Natural killer cell (primary cell): ENCODE measurements at regions not wholly inside any gene's neighbourhood (a gene's known extent, or its start where the extent isn't known, plus 50 kb on each side); places are given as distances from the start of the nearest gene placed in this dataset.

Experiments used
- ATAC-seq, 3 donors: fragments of 150-1000 bp in 2 of 3; fragments of 200-7000 bp in 1 of 3; cut with Tn5 transposase; 1 replicate in 1 of 3; 2 replicates in 2 of 3; pipeline ENCODE4 v1.10.0; 2021; ENCODE audit warnings: mild to moderate bottlenecking in 2 of 3, moderate library complexity in 2 of 3
- DNase-seq, 2 donors: peaks; one replicate each; pipeline versions ENCODE4 v3.0.0 to v3.0.0-alpha.2; 2013 to 2021; ENCODE audit warnings: mixed read lengths in 1 of 2
- H3K27ac ChIP-seq: one replicate; pipeline ENCODE4 v1.5.1; 2013; ENCODE audit warnings: mild to moderate bottlenecking, low read length
- H3K27me3 ChIP-seq: one replicate; pipeline ENCODE4 v1.6.1; 2013; ENCODE audit warnings: low read length; ENCODE audit not compliant: control insufficient read depth, insufficient read depth
- H3K36me3 ChIP-seq: one replicate; pipeline ENCODE4 v1.6.1; 2013; ENCODE audit warnings: low read length; ENCODE audit not compliant: control insufficient read depth, insufficient read depth
- H3K4me1 ChIP-seq: one replicate; pipeline ENCODE4 v1.6.1; 2013; ENCODE audit warnings: low read length; ENCODE audit not compliant: control insufficient read depth, insufficient read depth
- H3K4me3 ChIP-seq: one replicate; pipeline ENCODE4 v1.5.1; 2013; ENCODE audit warnings: low read length
- H3K9me3 ChIP-seq: one replicate; pipeline ENCODE4 v1.6.1; 2013; ENCODE audit warnings: low read length; ENCODE audit not compliant: control insufficient read depth, insufficient read depth
- H3K27ac Mint-ChIP-seq, 2 donors: one replicate each; pipeline ENCODE4 v1.8.0; 2022; ENCODE audit warnings: mild to moderate bottlenecking in 2 of 2, mixed read lengths in 2 of 2, moderate library complexity in 1 of 2
- H3K27me3 Mint-ChIP-seq, 2 donors: one replicate each; pipeline ENCODE4 v1.8.0; 2022; ENCODE audit warnings: low read depth in 2 of 2, mixed read lengths in 2 of 2
- H3K36me3 Mint-ChIP-seq: one replicate; pipeline ENCODE4 v1.8.0; 2022; ENCODE audit warnings: mixed read lengths
- H3K4me1 Mint-ChIP-seq, 2 donors: one replicate each; pipeline ENCODE4 v1.8.0; 2022; ENCODE audit warnings: mixed read lengths in 2 of 2
- H3K4me3 Mint-ChIP-seq: one replicate; pipeline ENCODE4 v1.8.0; 2022; ENCODE audit warnings: mild to moderate bottlenecking, moderate library complexity, mixed read lengths
- H3K9me3 Mint-ChIP-seq, 2 donors: one replicate each; pipeline ENCODE4 v1.8.0; 2022; ENCODE audit warnings: mixed read lengths in 2 of 2
- CTCF ChIP-seq: fragments of 200-600 bp; IDR thresholded peaks from one replicate; pipeline ENCODE4 v1.8.0; 2022; ENCODE audit warnings: antibody characterized with exemption
- WGBS: methylation state at CpG from one replicate; pipeline ENCODE4 v1.1.7; 2013; ENCODE audit warnings: missing lambda C conversion rate; ENCODE audit not compliant: insufficient coverage; 5-methylcytosine and 5-hydroxymethylcytosine counted together
- intact Hi-C: fragments of 100-400 bp; cut with micrococcal nuclease; formaldehyde crosslinking; loops from one replicate; pipeline ENCODE4 v1.14.2; 2022

GRCh38 chr7:26965724-26966123 is 101.3 kb upstream of the SKAP2 start:
- H3K27ac Mint-ChIP-seq, result no peak overlapping the region
- no peaks in the 10 kb centered on the region for H3K9me3 Mint-ChIP-seq
- H3K36me3 ChIP-seq, result no peaks in the 10 kb centered on the region
- TF ChIP-seq CTCF, result no peak
- no peaks in the 10 kb centered on the region for H3K27me3 ChIP-seq
- no peak overlapping the region for H3K27ac ChIP-seq
- no peaks in the 10 kb centered on the region for H3K4me1 Mint-ChIP-seq
- DNase-seq, result no peak
- peaks cover under 1% of the 10 kb centered on the region for H3K36me3 Mint-ChIP-seq
- H3K4me3 Mint-ChIP-seq, result no peak overlapping the region
- intact Hi-C loops, result no loop called here
- no peak overlapping the region for H3K4me3 ChIP-seq
- no peaks in the 10 kb centered on the region for H3K9me3 ChIP-seq
- whole genome bisulfite sequencing, result 94% methylated on average over 2 of the region's 3 CpGs
- no peaks in the 10 kb centered on the region for H3K4me1 ChIP-seq
- peaks cover 7 to 13% of the 10 kb centered on the region in 2 donors for H3K27me3 Mint-ChIP-seq
- no peak for ATAC-seq

- no peak overlapping the region for H3K4me3 ChIP-seq
- Mint-ChIP-seq H3K4me3 (no peak overlapping the region), H3K9me3 (no peaks in the 10 kb centered on the region), H3K36me3 (no peaks in the 10 kb centered on the region), H3K4me1 (no peaks in the 10 kb centered on the region), H3K27me3 (peaks cover 4 to 12% of the 10 kb centered on the region in 2 donors), H3K27ac (no peak overlapping the region)
- intact Hi-C loops, result no loop called here
- no peak for TF ChIP-seq CTCF
- H3K27ac ChIP-seq, result no peak overlapping the region
- ATAC-seq (no peak), DNase-seq (no peak)
- no peaks in the 10 kb centered on the region for H3K9me3 ChIP-seq
- H3K36me3 ChIP-seq, result no peaks in the 10 kb centered on the region
- peaks cover 3% of the 10 kb centered on the region for H3K27me3 ChIP-seq
- no peaks in the 10 kb centered on the region for H3K4me1 ChIP-seq
- WGBS, result 61% methylated on average over 2 of the region's 2 CpGs
These were observed 99.9 kb upstream of the SKAP2 start for GRCh38 chr7:26964156-26964808.

- 96% methylated on average over 3 of the region's 3 CpGs for WGBS
- peaks cover 17 to 28% of the 10 kb centered on the region in 2 donors for H3K27me3 Mint-ChIP-seq
- no peaks in the 10 kb centered on the region for H3K9me3 Mint-ChIP-seq
- intact Hi-C loops, result no loop called here
- no peaks in the 10 kb centered on the region for H3K4me1 Mint-ChIP-seq
- no peak overlapping the region for H3K27ac ChIP-seq
- H3K9me3 ChIP-seq, result no peaks in the 10 kb centered on the region
- H3K4me3 ChIP-seq, result no peak overlapping the region
- no peaks in the 10 kb centered on the region for H3K36me3 Mint-ChIP-seq
- no peaks in the 10 kb centered on the region for H3K4me1 ChIP-seq
- DNase-seq, result no peak
- no peak for TF ChIP-seq CTCF
- H3K36me3 ChIP-seq, result no peaks in the 10 kb centered on the region
- no peak overlapping the region for H3K27ac Mint-ChIP-seq
- H3K27me3 ChIP-seq, result peaks cover 3% of the 10 kb centered on the region
- no peak overlapping the region for H3K4me3 Mint-ChIP-seq
- ATAC-seq, result no peak
These were observed 94.9 kb upstream of the SKAP2 start for GRCh38 chr7:26959290-26959689.

DNA sequence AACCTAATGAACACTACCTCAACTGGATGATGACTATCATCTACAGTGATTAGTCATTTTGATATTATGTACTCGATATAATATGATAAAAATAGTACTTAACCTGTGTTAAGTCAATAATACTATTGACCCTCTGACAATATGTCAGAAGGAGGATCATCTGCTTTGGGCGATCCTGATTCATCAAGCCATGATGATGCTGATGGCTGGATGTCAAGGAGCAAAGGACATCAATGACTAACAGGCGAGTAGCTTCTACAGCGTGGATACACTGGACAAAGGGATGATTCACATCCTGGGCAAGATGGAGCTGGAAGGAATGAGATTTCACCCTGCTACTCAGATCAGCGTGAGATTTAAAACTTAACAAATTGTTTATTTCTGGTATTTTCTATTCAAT is 94.4 kb upstream of the SKAP2 start:
- H3K36me3 ChIP-seq, result no peaks in the 10 kb centered on the region
- WGBS, result 91% methylated on average over 4 of the region's 5 CpGs
- intact Hi-C loops, result no loop called here

More for the DNA sequence above, 94.4 kb upstream of the SKAP2 start:
- DNase-seq (no peak), ATAC-seq (no peak)
- Histone ChIP-seq H3K9me3 (no peaks in the 10 kb centered on the region), H3K4me3 (no peak overlapping the region), H3K4me1 (no peaks in the 10 kb centered on the region), H3K27me3 (peaks cover 3% of the 10 kb centered on the region), H3K27ac (no peak overlapping the region)
- Mint-ChIP-seq H3K4me3 (no peak overlapping the region), H3K27me3 (peaks cover 17 to 28% of the 10 kb centered on the region in 2 donors), H3K9me3 (no peaks in the 10 kb centered on the region), H3K36me3 (no peaks in the 10 kb centered on the region), H3K4me1 (no peaks in the 10 kb centered on the region), H3K27ac (no peak overlapping the region)
- TF ChIP-seq CTCF, result no peak
